OCI-LY3 (cell line): ENCODE measurements at regions not wholly inside any gene's neighbourhood (a gene's known extent, or its start where the extent isn't known, plus 50 kb on each side); places are given as distances from the start of the nearest gene placed in this dataset.

Source experiments
- H2AFZ ChIP-seq: fragments of 200-600, 300-600 bp; shearing (Covaris generic); 2 replicates; pipeline ENCODE4 v1.6.0; 2014; ENCODE audit warnings: antibody characterized with exemption, low read depth, low read length
- H3K27ac ChIP-seq: fragments of 200-600, 300-600 bp; sonication (generic); 2 replicates; pipeline ENCODE4 v1.5.1; 2014; ENCODE audit warnings: mild to moderate bottlenecking, low read length, moderate library complexity, mixed read lengths
- H3K27me3 ChIP-seq: fragments of 200-600, 300-600 bp; sonication (generic); 2 replicates; pipeline ENCODE4 v1.6.1; 2014; ENCODE audit warnings: low read depth, low read length, mixed read lengths
- H3K36me3 ChIP-seq: fragments of 200-600, 300-600 bp; sonication (generic); replicated peaks from 2 replicates; pipeline ENCODE3; 2014; ENCODE audit warnings: low read depth, low read length, mixed read lengths
- H3K4me1 ChIP-seq: fragments of 300-600, 200-600 bp; sonication (generic); 2 replicates; pipeline ENCODE4 v1.6.1; 2014; ENCODE audit warnings: low read length, mixed read lengths
- H3K4me2 ChIP-seq: fragments of 200-600, 300-600 bp; sonication (generic); 2 replicates; pipeline ENCODE4 v1.6.1; 2014; ENCODE audit warnings: low read length, mixed read lengths
- H3K4me3 ChIP-seq: fragments of 300-600, 200-600 bp; sonication (generic); 2 replicates; pipeline ENCODE4 v1.5.1; 2014; ENCODE audit warnings: antibody characterized with exemption, mild to moderate bottlenecking, low read length, moderate library complexity
- H3K79me2 ChIP-seq: fragments of 300-600, 200-600 bp; shearing (Covaris generic); 2 replicates; pipeline ENCODE4 v1.6.1; 2014; ENCODE audit warnings: mild to moderate bottlenecking, low read length, mixed read lengths
- H3K9ac ChIP-seq: fragments of 300-600, 200-600 bp; shearing (Covaris generic); 2 replicates; pipeline ENCODE4 v1.6.0; 2014; ENCODE audit warnings: mild to moderate bottlenecking, low read length, moderate library complexity
- H3K9me3 ChIP-seq: fragments of 200-600, 300-600 bp; shearing (Covaris generic); 2 replicates; pipeline ENCODE4 v1.6.1; 2014; ENCODE audit warnings: low read length, mixed read lengths; ENCODE audit not compliant: insufficient read depth
- H4K20me1 ChIP-seq: fragments of 200-600, 300-600 bp; sonication (generic); 2 replicates; pipeline ENCODE4 v1.6.1; 2016; ENCODE audit warnings: low read length, mixed read lengths; ENCODE audit not compliant: insufficient read depth
- CTCF ChIP-seq: fragments of 200-600, 300-600 bp; sonication (generic); IDR thresholded peaks from 2 replicates; pipeline ENCODE4 v1.5.1; 2014; ENCODE audit warnings: antibody characterized with exemption, low read length, low read depth
- EZH2phosphoT487 ChIP-seq: fragments of 200-600 bp; shearing (Covaris generic); IDR thresholded peaks from 2 replicates; pipeline ENCODE4 v1.6.1; 2018; ENCODE audit warnings: antibody characterized with exemption, mixed run types, low read depth

DNA sequence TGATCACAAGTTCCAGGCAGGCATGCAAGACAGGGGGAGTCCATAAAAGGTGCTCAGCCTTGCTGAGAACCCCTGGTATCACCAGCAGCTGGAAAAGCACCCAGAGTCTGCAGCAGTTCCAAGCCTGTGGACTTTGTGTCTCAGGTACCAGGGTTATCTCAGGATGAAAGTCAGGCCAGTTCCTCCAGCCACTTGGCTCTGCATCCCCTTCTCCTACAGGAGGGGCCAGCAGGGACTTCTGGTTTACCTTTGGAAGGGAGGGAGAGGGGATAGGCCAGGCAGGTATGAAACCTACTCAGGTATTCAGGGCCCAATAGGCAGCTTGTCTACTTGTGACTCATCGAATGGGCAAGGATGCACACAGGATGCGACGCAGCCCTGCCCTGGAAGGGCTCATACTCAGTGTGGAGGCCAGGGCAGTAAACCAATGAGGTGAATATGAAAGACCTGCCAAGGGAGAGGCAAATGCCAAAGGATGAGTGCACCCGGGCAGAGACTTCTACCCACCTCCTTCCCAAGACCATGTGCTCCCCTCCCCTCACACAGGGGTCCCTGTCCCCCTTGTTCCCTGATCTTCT is 148.2 kb downstream of the SLC38A6 start:
- no peaks in the 10 kb centered on the region for H4K20me1 ChIP-seq
- H3K4me2 ChIP-seq, result no peak overlapping the region
- no peaks in the 10 kb centered on the region for H3K79me2 ChIP-seq
- TF ChIP-seq CTCF (no peak), EZH2phosphoT487 (no peak)
- peaks cover 7% of the 10 kb centered on the region; the same call in 1 of the 2 replicates for H3K4me1 ChIP-seq
- H2AFZ ChIP-seq, result no peak overlapping the region
- H3K27ac ChIP-seq, result no peak overlapping the region
- H3K36me3 ChIP-seq, result peaks cover 4% of the 10 kb centered on the region
- H3K9ac ChIP-seq, result no peak overlapping the region
- no peaks in the 10 kb centered on the region for H3K9me3 ChIP-seq
- H3K4me3 ChIP-seq, result no peak overlapping the region
- no peaks in the 10 kb centered on the region for H3K27me3 ChIP-seq

DNA sequence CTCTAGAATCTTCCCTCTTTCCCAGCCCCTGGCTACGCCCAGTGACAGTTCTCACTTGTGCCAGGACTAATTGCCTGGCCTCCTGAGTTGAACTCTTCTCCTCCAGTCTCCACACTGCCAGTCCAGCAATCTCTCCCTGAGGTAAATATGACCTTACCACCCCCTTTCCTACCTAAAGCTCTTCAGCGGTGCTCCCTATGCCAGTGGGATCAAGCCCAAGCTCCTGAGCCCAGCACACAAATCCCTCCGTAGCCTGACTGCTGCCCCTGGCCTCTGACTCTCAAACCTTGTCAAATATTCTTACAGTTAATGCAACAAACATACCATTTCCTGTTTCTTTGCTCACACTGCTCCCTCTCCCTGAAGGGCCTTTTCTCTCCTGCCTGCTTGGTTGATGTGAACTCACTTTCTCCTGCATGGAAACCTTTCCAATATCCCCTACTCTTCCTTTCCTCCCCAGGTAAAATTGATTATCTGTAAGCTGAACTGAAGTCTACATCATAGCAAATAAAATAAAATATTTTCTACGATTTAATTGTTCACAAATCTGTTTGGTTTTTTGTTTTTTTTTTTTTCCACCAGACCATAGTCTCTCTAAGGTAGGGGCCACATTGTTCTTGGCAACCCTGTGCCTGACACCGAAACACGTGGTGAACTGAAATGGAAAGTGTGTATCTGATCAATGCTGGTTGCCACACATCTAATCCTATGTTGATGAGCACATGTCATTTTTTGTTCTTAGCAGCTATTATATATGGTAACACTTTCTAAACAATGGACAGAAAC is 147.5 kb downstream of the SLC38A6 start:
- Histone ChIP-seq H3K27ac (no peak overlapping the region), H2AFZ (no peak overlapping the region), H3K4me1 (peaks cover 7% of the 10 kb centered on the region; the same call in 1 of the 2 replicates)

DNA sequence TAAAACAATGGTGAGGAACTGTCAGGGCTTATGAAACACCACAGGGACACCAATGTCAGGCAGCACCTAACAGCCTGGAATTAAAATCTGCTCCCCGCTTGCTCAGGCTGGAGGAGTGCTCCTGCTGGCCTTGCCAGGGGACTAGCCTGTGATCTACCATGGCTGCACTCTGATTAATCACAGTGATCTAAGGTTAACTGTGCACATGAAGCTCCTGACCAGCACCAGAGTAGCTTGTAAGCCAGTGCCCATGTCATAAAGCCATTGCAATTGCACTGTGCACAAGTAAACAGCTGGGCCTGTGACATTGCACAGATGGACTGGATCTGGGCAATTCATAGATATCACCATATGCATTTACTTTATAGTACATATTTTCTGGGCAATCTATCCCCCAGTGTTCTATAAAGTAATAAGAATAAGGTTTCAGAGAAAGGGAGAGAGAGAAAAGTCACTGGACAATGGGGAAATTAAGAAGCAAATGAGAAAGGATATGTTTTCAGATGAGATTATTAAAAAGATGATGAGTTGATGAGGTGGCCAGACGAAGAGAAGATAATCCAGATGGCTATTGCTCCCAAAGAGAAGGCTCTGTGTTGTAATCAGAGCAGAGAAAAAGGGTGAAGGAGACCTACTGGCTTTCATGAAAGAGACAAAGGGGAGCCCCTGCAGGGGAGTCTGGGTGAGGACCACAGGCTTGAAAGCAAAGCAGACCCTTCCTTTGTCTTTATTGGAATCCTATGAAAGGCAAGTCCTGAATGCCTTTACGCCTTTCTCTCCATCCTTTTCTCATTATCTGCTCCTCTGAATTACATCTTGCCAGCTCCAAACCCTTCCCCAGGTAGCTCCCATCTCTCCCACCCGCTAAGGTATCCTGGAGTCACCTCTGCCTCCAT is 145.8 kb downstream of the SLC38A6 start:
- Histone ChIP-seq H3K36me3 (no peaks in the 10 kb centered on the region), H3K4me3 (no peak overlapping the region), H3K4me2 (no peak overlapping the region), H3K9me3 (no peaks in the 10 kb centered on the region), H3K27ac (no peak overlapping the region), H2AFZ (no peak overlapping the region), H3K4me1 (peaks cover 5% of the 10 kb centered on the region), H3K27me3 (no peaks in the 10 kb centered on the region), H4K20me1 (no peaks in the 10 kb centered on the region), H3K9ac (no peak overlapping the region), H3K79me2 (no peaks in the 10 kb centered on the region)
- TF ChIP-seq EZH2phosphoT487 (no peak), CTCF (no peak)

More for the DNA sequence above, 147.5 kb downstream of the SLC38A6 start:
- no peaks in the 10 kb centered on the region for H3K27me3 ChIP-seq
- no peak overlapping the region for H3K9ac ChIP-seq
- H3K4me3 ChIP-seq, result no peak overlapping the region
- H4K20me1 ChIP-seq, result no peaks in the 10 kb centered on the region
- no peaks in the 10 kb centered on the region for H3K79me2 ChIP-seq
- H3K9me3 ChIP-seq, result no peaks in the 10 kb centered on the region
- TF ChIP-seq EZH2phosphoT487 (no peak), CTCF (no peak)
- H3K4me2 ChIP-seq, result no peak overlapping the region
- H3K36me3 ChIP-seq, result peaks cover 4% of the 10 kb centered on the region
